ENCODE measurements at regions not wholly inside any gene's neighbourhood (a gene's known extent, or its start where the extent isn't known, plus 50 kb on each side); places are given as distances from the start of the nearest gene placed in this dataset.

GRCh38 chr1:103854279-103854678 is 104.6 kb downstream of the AMY1C start:
- DNase-seq, result no peak

GRCh38 chr1:103859721-103860120 is 110.0 kb downstream of the AMY1C start:
- DNase-seq, result no peak

GRCh38 chr1:103898576-103899345 is 149.1 kb downstream of the AMY1C start:
- DNase-seq, result no peak

- DNase-seq, result no peak
These were observed 150.3 kb downstream of the AMY1C start for GRCh38 chr1:103900005-103900404.

- no peak for DNase-seq
These were observed 151.4 kb downstream of the AMY1C start for GRCh38 chr1:103901072-103901471.

- DNase-seq, result no peak
These were observed 155.7 kb downstream of the AMY1C start for GRCh38 chr1:103905363-103905762.

GRCh38 chr1:103911450-103911849 is 161.8 kb downstream of the AMY1C start:
- no peak for DNase-seq

GRCh38 chr1:103917795-103918194 is 168.1 kb downstream of the AMY1C start:
- no peak for DNase-seq

- no peak for DNase-seq
These were observed 182.2 kb downstream of the AMY1C start for GRCh38 chr1:103931891-103932290.

- no peak for DNase-seq
These were observed 188.2 kb downstream of the AMY1C start for GRCh38 chr1:103937763-103938357.

GRCh38 chr1:103941086-103941485 is 191.4 kb downstream of the AMY1C start:
- DNase-seq, result no peak

GRCh38 chr1:103942029-103942428 is 192.3 kb downstream of the AMY1C start:
- DNase-seq, result no peak

GRCh38 chr1:103945774-103946173 is 196.1 kb downstream of the AMY1C start:
- no peak for DNase-seq

- DNase-seq, result no peak
These were observed 198.8 kb downstream of the AMY1C start for GRCh38 chr1:103948526-103948925.

GRCh38 chr1:103949779-103950178 is 200.1 kb downstream of the AMY1C start:
- no peak for DNase-seq

- no peak for DNase-seq
These were observed 203.7 kb downstream of the AMY1C start for GRCh38 chr1:103953386-103953785.

GRCh38 chr1:103958699-103959098 is 209.0 kb downstream of the AMY1C start:
- no peak for DNase-seq

- DNase-seq, result no peak
These were observed 209.9 kb downstream of the AMY1C start for GRCh38 chr1:103959565-103959964.

GRCh38 chr1:103960045-103960444 is 210.3 kb downstream of the AMY1C start:
- no peak for DNase-seq

- no peak for DNase-seq
These were observed 211.0 kb downstream of the AMY1C start for GRCh38 chr1:103960710-103961109.

- DNase-seq, result no peak
These were observed 237.1 kb downstream of the AMY1C start for GRCh38 chr1:103986792-103987191.

- DNase-seq, result no peak
These were observed 247.9 kb downstream of the AMY1C start for GRCh38 chr1:103997631-103998030.

- DNase-seq, result no peak
These were observed 269.4 kb downstream of the AMY1C start for GRCh38 chr1:104018922-104019674.

GRCh38 chr1:104019675-104020049 is 270.0 kb downstream of the AMY1C start:
- no peak for DNase-seq

Measured in activated T-cell treated with anti-CD3 and anti-CD28 coated beads, Interleukin-2, amount 50 U/mL, for 48 hours (primary cell).